HG03135 (cell line): ENCODE measurements at regions not wholly inside any gene's neighbourhood (a gene's known extent, or its start where the extent isn't known, plus 50 kb on each side); places are given as distances from the start of the nearest gene placed in this dataset.

ENCODE experiments used
- ATAC-seq: cut with Tn5 transposase; IDR thresholded peaks from one replicate; pipeline ENCODE4 v1.9.1; 2021; ENCODE audit warnings: mild to moderate bottlenecking, moderate library complexity; ENCODE audit not compliant: unreplicated experiment

GRCh38 chr20:11032611-11033010 lies 358.8 kb upstream of the JAG1 start:
- no peak for ATAC-seq

- ATAC-seq = no peak
Measured at GRCh38 chr20:11034025-11034424, 360.2 kb upstream of the JAG1 start.

GRCh38 chr20:11035211-11035610 lies 361.4 kb upstream of the JAG1 start:
- ATAC-seq = no peak

GRCh38 chr20:11041396-11041795 lies 367.6 kb upstream of the JAG1 start:
- no peak for ATAC-seq

- no peak for ATAC-seq
Measured at GRCh38 chr20:11043001-11043400, 369.2 kb upstream of the JAG1 start.

- no peak for ATAC-seq
Measured at GRCh38 chr20:11044561-11044960, 370.8 kb upstream of the JAG1 start.

- no peak for ATAC-seq
Measured at GRCh38 chr20:11045412-11046175, 371.8 kb upstream of the JAG1 start.

- no peak for ATAC-seq
Measured at GRCh38 chr20:11047559-11047958, 373.8 kb upstream of the JAG1 start.

- ATAC-seq = no peak
Measured at GRCh38 chr20:11048739-11049138, 374.9 kb upstream of the JAG1 start.

GRCh38 chr20:11050350-11050749 lies 376.6 kb upstream of the JAG1 start:
- no peak for ATAC-seq

GRCh38 chr20:11051136-11051535 lies 377.3 kb upstream of the JAG1 start:
- ATAC-seq = no peak

- ATAC-seq = no peak
Measured at GRCh38 chr20:11053310-11053709, 379.5 kb upstream of the JAG1 start.

- ATAC-seq = no peak
Measured at GRCh38 chr20:11054266-11054993, 380.6 kb upstream of the JAG1 start.

- ATAC-seq = no peak
Measured at GRCh38 chr20:11056414-11056813, 382.6 kb upstream of the JAG1 start.

- no peak for ATAC-seq
Measured at GRCh38 chr20:11057624-11058023, 383.8 kb upstream of the JAG1 start.

GRCh38 chr20:11059659-11060058 lies 385.9 kb upstream of the JAG1 start:
- ATAC-seq = no peak

GRCh38 chr20:11060423-11061185 lies 386.8 kb upstream of the JAG1 start:
- no peak for ATAC-seq

- ATAC-seq = no peak
Measured at GRCh38 chr20:11063444-11063843, 389.6 kb upstream of the JAG1 start.

GRCh38 chr20:11064946-11065345 lies 391.1 kb upstream of the JAG1 start:
- ATAC-seq = no peak

GRCh38 chr20:11067359-11067758 lies 393.6 kb upstream of the JAG1 start:
- ATAC-seq = no peak

- ATAC-seq = no peak
Measured at GRCh38 chr20:11072982-11073381, 399.2 kb upstream of the JAG1 start.
